ENCODE measurements at regions not wholly inside any gene's neighbourhood (a gene's known extent, or its start where the extent isn't known, plus 50 kb on each side); places are given as distances from the start of the nearest gene placed in this dataset.

- no peak overlapping the region for H3K4me3 ChIP-seq (ENCODE audit: low read depth in 1 of 2, low read length in 2 of 2)
- H3K4me1 ChIP-seq (ENCODE audit: control insufficient read depth in 1 of 2, insufficient read depth in 2 of 2, low read length in 2 of 2): no peaks in the 10 kb centered on the region
- no peaks in the 10 kb centered on the region for H3K9me3 ChIP-seq (ENCODE audit: control insufficient read depth in 1 of 2, low read length in 2 of 2)
- no peak overlapping the region for H3K27ac ChIP-seq (ENCODE audit: low read length)
- H3K36me3 ChIP-seq (ENCODE audit: control insufficient read depth in 1 of 2, insufficient read depth in 2 of 2, low read length in 2 of 2): no peaks in the 10 kb centered on the region
- no peaks in the 10 kb centered on the region for H3K27me3 ChIP-seq (ENCODE audit: low read depth, low read length)
These were observed 333.3 kb upstream of the CDH2 start for GRCh38 chr18:28510210-28510609.

GRCh38 chr18:28504066-28504465, 327.1 kb upstream of the CDH2 start:
- Histone ChIP-seq H3K27me3 (ENCODE audit: low read depth, low read length) (no peaks in the 10 kb centered on the region), H3K4me1 (ENCODE audit: control insufficient read depth in 1 of 2, insufficient read depth in 2 of 2, low read length in 2 of 2) (no peaks in the 10 kb centered on the region), H3K9me3 (ENCODE audit: control insufficient read depth in 1 of 2, low read length in 2 of 2) (no peaks in the 10 kb centered on the region), H3K27ac (ENCODE audit: low read length) (no peak overlapping the region), H3K4me3 (ENCODE audit: low read depth in 1 of 2, low read length in 2 of 2) (no peak overlapping the region), H3K36me3 (ENCODE audit: control insufficient read depth in 1 of 2, insufficient read depth in 2 of 2, low read length in 2 of 2) (no peaks in the 10 kb centered on the region)

- no peaks in the 10 kb centered on the region for H3K9me3 ChIP-seq (ENCODE audit: control insufficient read depth in 1 of 2, low read length in 2 of 2)
- H3K27ac ChIP-seq (ENCODE audit: low read length): no peak overlapping the region
- no peaks in the 10 kb centered on the region for H3K36me3 ChIP-seq (ENCODE audit: control insufficient read depth in 1 of 2, insufficient read depth in 2 of 2, low read length in 2 of 2)
- H3K4me3 ChIP-seq (ENCODE audit: low read depth in 1 of 2, low read length in 2 of 2): no peak overlapping the region
- H3K27me3 ChIP-seq (ENCODE audit: low read depth, low read length): no peaks in the 10 kb centered on the region
- H3K4me1 ChIP-seq (ENCODE audit: control insufficient read depth in 1 of 2, insufficient read depth in 2 of 2, low read length in 2 of 2): no peaks in the 10 kb centered on the region
These were observed 317.2 kb upstream of the CDH2 start for GRCh38 chr18:28494151-28494550.

- no peaks in the 10 kb centered on the region for H3K9me3 ChIP-seq (ENCODE audit: control insufficient read depth in 1 of 2, low read length in 2 of 2)
- no peaks in the 10 kb centered on the region for H3K36me3 ChIP-seq (ENCODE audit: control insufficient read depth in 1 of 2, insufficient read depth in 2 of 2, low read length in 2 of 2)
- H3K27me3 ChIP-seq (ENCODE audit: low read depth, low read length): no peaks in the 10 kb centered on the region
- H3K4me3 ChIP-seq (ENCODE audit: low read depth in 1 of 2, low read length in 2 of 2): no peak overlapping the region
- H3K27ac ChIP-seq (ENCODE audit: low read length): no peak overlapping the region
- no peaks in the 10 kb centered on the region for H3K4me1 ChIP-seq (ENCODE audit: control insufficient read depth in 1 of 2, insufficient read depth in 2 of 2, low read length in 2 of 2)
These were observed 309.0 kb upstream of the CDH2 start for GRCh38 chr18:28485918-28486317.

- Histone ChIP-seq H3K9me3 (ENCODE audit: control insufficient read depth in 1 of 2, low read length in 2 of 2) (no peaks in the 10 kb centered on the region), H3K4me3 (ENCODE audit: low read depth in 1 of 2, low read length in 2 of 2) (no peak overlapping the region), H3K27ac (ENCODE audit: low read length) (no peak overlapping the region), H3K36me3 (ENCODE audit: control insufficient read depth in 1 of 2, insufficient read depth in 2 of 2, low read length in 2 of 2) (no peaks in the 10 kb centered on the region), H3K4me1 (ENCODE audit: control insufficient read depth in 1 of 2, insufficient read depth in 2 of 2, low read length in 2 of 2) (no peaks in the 10 kb centered on the region), H3K27me3 (ENCODE audit: low read depth, low read length) (no peaks in the 10 kb centered on the region)
These were observed 308.4 kb upstream of the CDH2 start for GRCh38 chr18:28485210-28485801.

GRCh38 chr18:28478531-28478930, 301.6 kb upstream of the CDH2 start:
- no peaks in the 10 kb centered on the region for H3K4me1 ChIP-seq (ENCODE audit: control insufficient read depth in 1 of 2, insufficient read depth in 2 of 2, low read length in 2 of 2)
- no peak overlapping the region for H3K4me3 ChIP-seq (ENCODE audit: low read depth in 1 of 2, low read length in 2 of 2)
- H3K27ac ChIP-seq (ENCODE audit: low read length): no peak overlapping the region
- H3K9me3 ChIP-seq (ENCODE audit: control insufficient read depth in 1 of 2, low read length in 2 of 2): no peaks in the 10 kb centered on the region
- H3K36me3 ChIP-seq (ENCODE audit: control insufficient read depth in 1 of 2, insufficient read depth in 2 of 2, low read length in 2 of 2): no peaks in the 10 kb centered on the region
- no peaks in the 10 kb centered on the region for H3K27me3 ChIP-seq (ENCODE audit: low read depth, low read length)

- no peaks in the 10 kb centered on the region for H3K4me1 ChIP-seq (ENCODE audit: control insufficient read depth in 1 of 2, insufficient read depth in 2 of 2, low read length in 2 of 2)
- H3K36me3 ChIP-seq (ENCODE audit: control insufficient read depth in 1 of 2, insufficient read depth in 2 of 2, low read length in 2 of 2): no peaks in the 10 kb centered on the region
- no peaks in the 10 kb centered on the region for H3K9me3 ChIP-seq (ENCODE audit: control insufficient read depth in 1 of 2, low read length in 2 of 2)
- H3K27me3 ChIP-seq (ENCODE audit: low read depth, low read length): no peaks in the 10 kb centered on the region
- no peak overlapping the region for H3K27ac ChIP-seq (ENCODE audit: low read length)
- H3K4me3 ChIP-seq (ENCODE audit: low read depth in 1 of 2, low read length in 2 of 2): no peak overlapping the region
These were observed 299.4 kb upstream of the CDH2 start for GRCh38 chr18:28476302-28476701.

GRCh38 chr18:28469946-28470345, 293.0 kb upstream of the CDH2 start:
- Histone ChIP-seq H3K4me3 (ENCODE audit: low read depth in 1 of 2, low read length in 2 of 2) (no peak overlapping the region), H3K27me3 (ENCODE audit: low read depth, low read length) (no peaks in the 10 kb centered on the region), H3K27ac (ENCODE audit: low read length) (no peak overlapping the region), H3K4me1 (ENCODE audit: control insufficient read depth in 1 of 2, insufficient read depth in 2 of 2, low read length in 2 of 2) (no peaks in the 10 kb centered on the region), H3K9me3 (ENCODE audit: control insufficient read depth in 1 of 2, low read length in 2 of 2) (peaks cover 0 to 4% of the 10 kb centered on the region in 2 donors), H3K36me3 (ENCODE audit: control insufficient read depth in 1 of 2, insufficient read depth in 2 of 2, low read length in 2 of 2) (no peaks in the 10 kb centered on the region)

- Histone ChIP-seq H3K27ac (ENCODE audit: low read length) (no peak overlapping the region), H3K36me3 (ENCODE audit: control insufficient read depth in 1 of 2, insufficient read depth in 2 of 2, low read length in 2 of 2) (no peaks in the 10 kb centered on the region), H3K27me3 (ENCODE audit: low read depth, low read length) (no peaks in the 10 kb centered on the region), H3K4me3 (ENCODE audit: low read depth in 1 of 2, low read length in 2 of 2) (no peak overlapping the region), H3K4me1 (ENCODE audit: control insufficient read depth in 1 of 2, insufficient read depth in 2 of 2, low read length in 2 of 2) (no peaks in the 10 kb centered on the region), H3K9me3 (ENCODE audit: control insufficient read depth in 1 of 2, low read length in 2 of 2) (peaks cover 0 to 4% of the 10 kb centered on the region in 2 donors)
These were observed 292.0 kb upstream of the CDH2 start for GRCh38 chr18:28468901-28469300.

GRCh38 chr18:28466204-28466603, 289.3 kb upstream of the CDH2 start:
- Histone ChIP-seq H3K27ac (ENCODE audit: low read length) (no peak overlapping the region), H3K4me1 (ENCODE audit: control insufficient read depth in 1 of 2, insufficient read depth in 2 of 2, low read length in 2 of 2) (no peaks in the 10 kb centered on the region), H3K9me3 (ENCODE audit: control insufficient read depth in 1 of 2, low read length in 2 of 2) (peaks cover 0 to 4% of the 10 kb centered on the region in 2 donors), H3K27me3 (ENCODE audit: low read depth, low read length) (no peaks in the 10 kb centered on the region), H3K36me3 (ENCODE audit: control insufficient read depth in 1 of 2, insufficient read depth in 2 of 2, low read length in 2 of 2) (no peaks in the 10 kb centered on the region), H3K4me3 (ENCODE audit: low read depth in 1 of 2, low read length in 2 of 2) (no peak overlapping the region)

GRCh38 chr18:28459587-28459986, 282.7 kb upstream of the CDH2 start:
- Histone ChIP-seq H3K27me3 (ENCODE audit: low read depth, low read length) (no peaks in the 10 kb centered on the region), H3K4me3 (ENCODE audit: low read depth in 1 of 2, low read length in 2 of 2) (no peak overlapping the region), H3K36me3 (ENCODE audit: control insufficient read depth in 1 of 2, insufficient read depth in 2 of 2, low read length in 2 of 2) (no peaks in the 10 kb centered on the region)

GRCh38 chr18:28458751-28459150, 281.8 kb upstream of the CDH2 start:
- Histone ChIP-seq H3K4me3 (ENCODE audit: low read depth in 1 of 2, low read length in 2 of 2) (no peak overlapping the region), H3K9me3 (ENCODE audit: control insufficient read depth in 1 of 2, low read length in 2 of 2) (no peaks in the 10 kb centered on the region), H3K27ac (ENCODE audit: low read length) (no peak overlapping the region), H3K36me3 (ENCODE audit: control insufficient read depth in 1 of 2, insufficient read depth in 2 of 2, low read length in 2 of 2) (no peaks in the 10 kb centered on the region), H3K4me1 (ENCODE audit: control insufficient read depth in 1 of 2, insufficient read depth in 2 of 2, low read length in 2 of 2) (no peaks in the 10 kb centered on the region), H3K27me3 (ENCODE audit: low read depth, low read length) (no peaks in the 10 kb centered on the region)

More at GRCh38 chr18:28459587-28459986, 282.7 kb upstream of the CDH2 start:
- Histone ChIP-seq H3K4me1 (ENCODE audit: control insufficient read depth in 1 of 2, insufficient read depth in 2 of 2, low read length in 2 of 2) (no peaks in the 10 kb centered on the region), H3K27ac (ENCODE audit: low read length) (no peak overlapping the region), H3K9me3 (ENCODE audit: control insufficient read depth in 1 of 2, low read length in 2 of 2) (no peaks in the 10 kb centered on the region)

Data from muscle layer of duodenum (tissue), 2 donors.